PC-9 (cell line): ENCODE measurements at regions not wholly inside any gene's neighbourhood (a gene's known extent, or its start where the extent isn't known, plus 50 kb on each side); places are given as distances from the start of the nearest gene placed in this dataset.

ENCODE experiments used
- BruUV-seq: library from RNA; stranded (reverse); fragments of 400-500 nt; replicated peaks from 2 replicates; lab custom pipeline; 2021; lab: Mats Ljungman, UMichigan
- CTCF ChIA-PET: fragments of 300-600 bp; sonication (Branson Sonifier 250); formaldehyde crosslinking; loops from one replicate; lab custom pipeline; 2022; ENCODE audit warnings: antibody characterized with exemption; lab: Charles Lee
- POLR2A ChIA-PET: fragments of 300-600 bp; sonication (Branson Sonifier 250); formaldehyde crosslinking; loops from one replicate; lab custom pipeline; 2022; ENCODE audit warnings: antibody characterized with exemption; ENCODE audit not compliant: unreplicated experiment; lab: Charles Lee
- DNase-seq, 2 experiments: peaks; one replicate each; pipeline versions ENCODE4 v3.0.0 to v3.0.0-alpha.2; 2015 to 2022; ENCODE audit warnings: mixed read lengths in 1 of 2
- H2AFZ ChIP-seq: fragments of 200-600 bp; sonication (generic); 2 replicates; pipeline ENCODE4 v1.8.1; 2017; ENCODE audit warnings: antibody characterized with exemption
- H3F3A ChIP-seq: fragments of 200-600 bp; sonication (generic); 2 replicates; pipeline ENCODE4 v1.8.1; 2017; ENCODE audit warnings: antibody characterized with exemption, mild to moderate bottlenecking, low read depth; ENCODE audit not compliant: insufficient read depth
- H3K27ac ChIP-seq: fragments of 200-600 bp; sonication (generic); 2 replicates; pipeline ENCODE4 v1.6.1; 2016; ENCODE audit warnings: mixed run types
- H3K27me3 ChIP-seq: fragments of 200-600 bp; sonication (generic); 2 replicates; pipeline ENCODE4 v1.6.1; 2016; ENCODE audit warnings: low read depth, mixed run types; ENCODE audit not compliant: insufficient read depth
- H3K36me3 ChIP-seq: fragments of 200-600 bp; sonication (generic); 2 replicates; pipeline ENCODE4 v1.6.1; 2016; ENCODE audit warnings: low read depth, mixed run types
- H3K4me1 ChIP-seq: fragments of 200-600 bp; sonication (generic); replicated peaks from 2 replicates; pipeline ENCODE4 v1.6.1; 2016; ENCODE audit warnings: mixed run types; ENCODE audit not compliant: insufficient read depth
- H3K4me2 ChIP-seq: fragments of 200-600 bp; sonication (generic); 2 replicates; pipeline ENCODE4 v1.6.1; 2017; ENCODE audit warnings: mixed run types
- H3K4me3 ChIP-seq: fragments of 200-600 bp; sonication (generic); 2 replicates; pipeline ENCODE4 v1.6.1; 2016; ENCODE audit warnings: mixed run types
- H3K79me2 ChIP-seq: fragments of 200-600 bp; sonication (generic); 2 replicates; pipeline ENCODE4 v1.6.1; 2017; ENCODE audit warnings: low read depth, mixed run types
- H3K9me2 ChIP-seq: fragments of 200-600 bp; sonication (generic); 2 replicates; pipeline ENCODE4 v1.8.1; 2017; ENCODE audit warnings: mild to moderate bottlenecking; ENCODE audit not compliant: insufficient read depth
- H3K9me3 ChIP-seq: fragments of 200-600 bp; sonication (generic); 2 replicates; pipeline ENCODE4 v1.8.1; 2016; ENCODE audit warnings: low read depth; ENCODE audit not compliant: insufficient read depth
- H4K20me1 ChIP-seq: fragments of 200-600 bp; sonication (generic); 2 replicates; pipeline ENCODE4 v1.8.1; 2017; ENCODE audit not compliant: insufficient read depth
- CTCF ChIP-seq: fragments of 200-600 bp; sonication (generic); conservative IDR thresholded peaks from 2 replicates; pipeline ENCODE4 v1.6.1; 2017; ENCODE audit warnings: mixed run types, antibody characterized with exemption, mild to moderate bottlenecking, moderate library complexity
- EZH2 ChIP-seq: fragments of 200-600 bp; sonication (generic); IDR thresholded peaks from 2 replicates; pipeline ENCODE4 v1.8.0; 2017; ENCODE audit warnings: antibody characterized with exemption, low read depth
- intact Hi-C: fragments of 100-400 bp; cut with micrococcal nuclease; formaldehyde crosslinking; loops from one replicate; pipeline ENCODE4 v1.10.0; 2022; ENCODE audit not compliant: unreplicated experiment

GRCh38 chr14:83007641-83008225 is 1474.1 kb upstream of the SEL1L start:
- Histone ChIP-seq H3K27ac (no peak overlapping the region), H3F3A (no peaks in the 10 kb centered on the region), H3K4me1 (no peaks in the 10 kb centered on the region), H3K79me2 (no peaks in the 10 kb centered on the region), H3K36me3 (no peaks in the 10 kb centered on the region), H3K4me3 (no peak overlapping the region), H2AFZ (no peak overlapping the region), H3K4me2 (no peak overlapping the region), H3K9me2 (no peaks in the 10 kb centered on the region), H3K27me3 (no peaks in the 10 kb centered on the region), H3K9me3 (no peaks in the 10 kb centered on the region), H4K20me1 (no peaks in the 10 kb centered on the region)
- DNase-seq, result no peak
- TF ChIP-seq EZH2 (no peak), CTCF (no peak)
- no TSS peak for BruUV-seq
- POLR2A ChIA-PET, result no interaction called here
- intact Hi-C loops, result no loop called here
- CTCF ChIA-PET, result no interaction called here

- H2AFZ ChIP-seq, result no peak overlapping the region
- no peaks in the 10 kb centered on the region for H3K9me2 ChIP-seq
- no TSS peak for BruUV-seq
- no peaks in the 10 kb centered on the region for H3K9me3 ChIP-seq
- no peak overlapping the region for H3K4me2 ChIP-seq
- no peaks in the 10 kb centered on the region for H3K36me3 ChIP-seq
- no peak overlapping the region for H3K4me3 ChIP-seq
- CTCF ChIA-PET, result no interaction called here
- no peak overlapping the region for H3K27ac ChIP-seq
- no peaks in the 10 kb centered on the region for H3F3A ChIP-seq
- POLR2A ChIA-PET, result no interaction called here
- H3K27me3 ChIP-seq, result no peaks in the 10 kb centered on the region
- no peak for TF ChIP-seq EZH2
- no peak for TF ChIP-seq CTCF
- no peaks in the 10 kb centered on the region for H3K79me2 ChIP-seq
- no peaks in the 10 kb centered on the region for H3K4me1 ChIP-seq
- no peaks in the 10 kb centered on the region for H4K20me1 ChIP-seq
- intact Hi-C loops, result no loop called here
- no peak for DNase-seq
These were observed 1483.6 kb upstream of the SEL1L start for GRCh38 chr14:83017296-83017695.

- Histone ChIP-seq H2AFZ (no peak overlapping the region), H3F3A (no peaks in the 10 kb centered on the region), H3K9me3 (no peaks in the 10 kb centered on the region), H3K4me3 (no peak overlapping the region), H3K79me2 (no peaks in the 10 kb centered on the region), H3K27me3 (no peaks in the 10 kb centered on the region), H3K9me2 (no peaks in the 10 kb centered on the region), H3K27ac (no peak overlapping the region), H3K4me2 (no peak overlapping the region), H4K20me1 (no peaks in the 10 kb centered on the region), H3K4me1 (no peaks in the 10 kb centered on the region), H3K36me3 (no peaks in the 10 kb centered on the region)
- no peak for DNase-seq
- no TSS peak for BruUV-seq
- intact Hi-C loops, result no loop called here
- CTCF ChIA-PET, result no interaction called here
- TF ChIP-seq EZH2, result no peak
- no peak for TF ChIP-seq CTCF
- POLR2A ChIA-PET, result no interaction called here
These were observed 1486.2 kb upstream of the SEL1L start for GRCh38 chr14:83019744-83020414.
